ENCODE measurements at regions not wholly inside any gene's neighbourhood (a gene's known extent, or its start where the extent isn't known, plus 50 kb on each side); places are given as distances from the start of the nearest gene placed in this dataset.
"Not testable (repeated sequence)": the region's sequence is repeated elsewhere in the genome, so short reads cannot be mapped to it uniquely, and the experiment has no call there.

GRCh38 chr2:90011101-90011443 is 1319.6 kb downstream of the RPIA start:
- H3K4me3 ChIP-seq (ENCODE audit: low read length); H3K27me3 ChIP-seq (ENCODE audit: control insufficient read depth, insufficient read depth, low read length); H3K9me3 ChIP-seq (ENCODE audit: control insufficient read depth, low read depth, low read length); H3K27ac ChIP-seq (ENCODE audit: low read length); DNase-seq; H3K4me1 ChIP-seq (ENCODE audit: control insufficient read depth, insufficient read depth, low read length); H3K36me3 ChIP-seq (ENCODE audit: control insufficient read depth, insufficient read depth, low read length): not testable (repeated sequence)

- H3K9me3 ChIP-seq (ENCODE audit: control insufficient read depth, low read depth, low read length); H3K36me3 ChIP-seq (ENCODE audit: control insufficient read depth, insufficient read depth, low read length); H3K27ac ChIP-seq (ENCODE audit: low read length); H3K4me3 ChIP-seq (ENCODE audit: low read length); H3K4me1 ChIP-seq (ENCODE audit: control insufficient read depth, insufficient read depth, low read length); H3K27me3 ChIP-seq (ENCODE audit: control insufficient read depth, insufficient read depth, low read length); DNase-seq: not testable (repeated sequence)
- WGBS (ENCODE audit: insufficient coverage, low lambda C conversion rate), result no CpG with 5 or more reads among the region's 1 CpG
Measured at GRCh38 chr2:90019908-90020307, 1328.4 kb downstream of the RPIA start.

GRCh38 chr2:90021234-90021633 is 1329.8 kb downstream of the RPIA start:
- not testable (repeated sequence) for H3K27me3 ChIP-seq (ENCODE audit: control insufficient read depth, insufficient read depth, low read length); H3K4me3 ChIP-seq (ENCODE audit: low read length); H3K9me3 ChIP-seq (ENCODE audit: control insufficient read depth, low read depth, low read length); H3K4me1 ChIP-seq (ENCODE audit: control insufficient read depth, insufficient read depth, low read length); H3K36me3 ChIP-seq (ENCODE audit: control insufficient read depth, insufficient read depth, low read length); DNase-seq; H3K27ac ChIP-seq (ENCODE audit: low read length)
- whole genome bisulfite sequencing (ENCODE audit: insufficient coverage, low lambda C conversion rate), result no CpG with 5 or more reads among the region's 9 CpGs

GRCh38 chr2:90027231-90027643 is 1335.8 kb downstream of the RPIA start:
- not testable (repeated sequence) for H3K36me3 ChIP-seq (ENCODE audit: control insufficient read depth, insufficient read depth, low read length); H3K4me1 ChIP-seq (ENCODE audit: control insufficient read depth, insufficient read depth, low read length); H3K4me3 ChIP-seq (ENCODE audit: low read length); H3K27ac ChIP-seq (ENCODE audit: low read length); DNase-seq; H3K9me3 ChIP-seq (ENCODE audit: control insufficient read depth, low read depth, low read length); H3K27me3 ChIP-seq (ENCODE audit: control insufficient read depth, insufficient read depth, low read length)
- no CpG with 5 or more reads among the region's 3 CpGs for WGBS (ENCODE audit: insufficient coverage, low lambda C conversion rate)

- WGBS (ENCODE audit: insufficient coverage, low lambda C conversion rate), result no CpG with 5 or more reads among the region's 8 CpGs
- not testable (repeated sequence) for H3K36me3 ChIP-seq (ENCODE audit: control insufficient read depth, insufficient read depth, low read length); H3K27ac ChIP-seq (ENCODE audit: low read length); H3K4me1 ChIP-seq (ENCODE audit: control insufficient read depth, insufficient read depth, low read length); H3K4me3 ChIP-seq (ENCODE audit: low read length); H3K27me3 ChIP-seq (ENCODE audit: control insufficient read depth, insufficient read depth, low read length); H3K9me3 ChIP-seq (ENCODE audit: control insufficient read depth, low read depth, low read length)
- peak in 1 of 2 donors; percentile 1 for DNase-seq
Measured at GRCh38 chr2:90028381-90029079, 1337.1 kb downstream of the RPIA start.

GRCh38 chr2:90029080-90029428 is 1337.6 kb downstream of the RPIA start:
- not testable (repeated sequence) for H3K4me3 ChIP-seq (ENCODE audit: low read length); DNase-seq; H3K27me3 ChIP-seq (ENCODE audit: control insufficient read depth, insufficient read depth, low read length); H3K4me1 ChIP-seq (ENCODE audit: control insufficient read depth, insufficient read depth, low read length); H3K27ac ChIP-seq (ENCODE audit: low read length); H3K36me3 ChIP-seq (ENCODE audit: control insufficient read depth, insufficient read depth, low read length); H3K9me3 ChIP-seq (ENCODE audit: control insufficient read depth, low read depth, low read length)
- WGBS (ENCODE audit: insufficient coverage, low lambda C conversion rate), result no CpG with 5 or more reads among the region's 1 CpG

- not testable (repeated sequence) for H3K27me3 ChIP-seq (ENCODE audit: control insufficient read depth, insufficient read depth, low read length); H3K36me3 ChIP-seq (ENCODE audit: control insufficient read depth, insufficient read depth, low read length); DNase-seq; H3K27ac ChIP-seq (ENCODE audit: low read length); H3K9me3 ChIP-seq (ENCODE audit: control insufficient read depth, low read depth, low read length); H3K4me3 ChIP-seq (ENCODE audit: low read length); H3K4me1 ChIP-seq (ENCODE audit: control insufficient read depth, insufficient read depth, low read length)
- no CpG with 5 or more reads among the region's 2 CpGs for WGBS (ENCODE audit: insufficient coverage, low lambda C conversion rate)
Measured at GRCh38 chr2:90032269-90032668, 1340.8 kb downstream of the RPIA start.

GRCh38 chr2:90036335-90036734 is 1344.9 kb downstream of the RPIA start:
- not testable (repeated sequence) for H3K36me3 ChIP-seq (ENCODE audit: control insufficient read depth, insufficient read depth, low read length); H3K4me1 ChIP-seq (ENCODE audit: control insufficient read depth, insufficient read depth, low read length); H3K27ac ChIP-seq (ENCODE audit: low read length); DNase-seq; H3K27me3 ChIP-seq (ENCODE audit: control insufficient read depth, insufficient read depth, low read length); H3K9me3 ChIP-seq (ENCODE audit: control insufficient read depth, low read depth, low read length); H3K4me3 ChIP-seq (ENCODE audit: low read length)
- WGBS (ENCODE audit: insufficient coverage, low lambda C conversion rate), result no CpG with 5 or more reads among the region's 1 CpG

GRCh38 chr2:90039093-90039492 is 1347.6 kb downstream of the RPIA start:
- H3K4me1 ChIP-seq (ENCODE audit: control insufficient read depth, insufficient read depth, low read length); H3K36me3 ChIP-seq (ENCODE audit: control insufficient read depth, insufficient read depth, low read length); DNase-seq; H3K9me3 ChIP-seq (ENCODE audit: control insufficient read depth, low read depth, low read length); H3K27ac ChIP-seq (ENCODE audit: low read length); H3K27me3 ChIP-seq (ENCODE audit: control insufficient read depth, insufficient read depth, low read length); H3K4me3 ChIP-seq (ENCODE audit: low read length): not testable (repeated sequence)
- WGBS (ENCODE audit: insufficient coverage, low lambda C conversion rate), result no CpG with 5 or more reads among the region's 4 CpGs

GRCh38 chr2:90047776-90048175 is 1356.3 kb downstream of the RPIA start:
- H3K4me3 ChIP-seq (ENCODE audit: low read length); H3K36me3 ChIP-seq (ENCODE audit: control insufficient read depth, insufficient read depth, low read length); H3K27ac ChIP-seq (ENCODE audit: low read length); H3K9me3 ChIP-seq (ENCODE audit: control insufficient read depth, low read depth, low read length); DNase-seq; H3K27me3 ChIP-seq (ENCODE audit: control insufficient read depth, insufficient read depth, low read length); H3K4me1 ChIP-seq (ENCODE audit: control insufficient read depth, insufficient read depth, low read length): not testable (repeated sequence)
- no CpG with 5 or more reads among the region's 1 CpG for WGBS (ENCODE audit: insufficient coverage, low lambda C conversion rate)

- H3K27ac ChIP-seq (ENCODE audit: low read length); H3K4me1 ChIP-seq (ENCODE audit: control insufficient read depth, insufficient read depth, low read length): not testable (repeated sequence)
Measured at GRCh38 chr2:90052113-90052631, 1360.7 kb downstream of the RPIA start.

More at GRCh38 chr2:90052113-90052631, 1360.7 kb downstream of the RPIA start:
- H3K9me3 ChIP-seq (ENCODE audit: control insufficient read depth, low read depth, low read length); H3K27me3 ChIP-seq (ENCODE audit: control insufficient read depth, insufficient read depth, low read length); DNase-seq; H3K36me3 ChIP-seq (ENCODE audit: control insufficient read depth, insufficient read depth, low read length); H3K4me3 ChIP-seq (ENCODE audit: low read length): not testable (repeated sequence)

Measured in large intestine (tissue), 3 donors.